K562 (cell line): ENCODE measurements at regions not wholly inside any gene's neighbourhood (a gene's known extent, or its start where the extent isn't known, plus 50 kb on each side); places are given as distances from the start of the nearest gene placed in this dataset.

ENCODE experiments used
- CBX3 ChIP-seq, 2 experiments: IDR thresholded peaks; 1 replicate in 1 of 2; 2 replicates in 1 of 2; pipeline ENCODE4 v1.6.1; 2012; ENCODE audit warnings: inconsistent platforms in 2 of 2, low read length in 2 of 2, borderline replicate concordance in 1 of 2, control low read depth in 1 of 2
- FOS ChIP-seq: IDR thresholded peaks from 3 replicates; pipeline ENCODE4 v1.6.1; 2011; ENCODE audit not compliant: insufficient read length; ENCODE audit errors: extremely low read depth
- FOSL1 ChIP-seq: fragments of 200-800 bp; sonication (Bioruptor generic); conservative IDR thresholded peaks from 2 replicates; pipeline ENCODE4 v1.6.1; 2016; ENCODE audit warnings: missing genetic modification characterization, missing compliant biosample characterization
- KAT7 ChIP-seq: sonication (generic); formaldehyde crosslinking; IDR thresholded peaks from 2 replicates; pipeline ENCODE4 v1.8.0; 2022; ENCODE audit warnings: missing genetic modification reagents, mild to moderate bottlenecking, borderline replicate concordance
- KLF13 ChIP-seq: fragments of 450-650 bp; IDR thresholded peaks from 2 replicates; pipeline ENCODE4 v1.6.1; 2016; ENCODE audit warnings: missing genetic modification characterization, low read depth, mild to moderate bottlenecking, missing compliant biosample characterization, moderate library complexity, borderline replicate concordance
- LARP7 ChIP-seq: fragments of 450-650 bp; IDR thresholded peaks from 2 replicates; pipeline ENCODE4 v1.6.1; 2016
- NFIC ChIP-seq: fragments of 450-650 bp; IDR thresholded peaks from 2 replicates; pipeline ENCODE4 v1.6.1; 2017; ENCODE audit warnings: mild to moderate bottlenecking, inconsistent platforms
- PTBP1 ChIP-seq: fragments of 200-400 bp; formaldehyde crosslinking; IDR thresholded peaks from 2 replicates; pipeline ENCODE4 v1.6.1; 2017; ENCODE audit warnings: low read depth, low read length
- RBM14 ChIP-seq: fragments of 200-400 bp; formaldehyde crosslinking; IDR thresholded peaks from 2 replicates; pipeline ENCODE4 v1.6.1; 2018; ENCODE audit warnings: low read depth, mild to moderate bottlenecking, low read length, moderate library complexity, borderline replicate concordance; ENCODE audit not compliant: insufficient read depth
- SPI1 ChIP-seq: IDR thresholded peaks from 2 replicates; pipeline ENCODE4 v1.6.1; 2011; ENCODE audit warnings: low read depth, low read length, control low read depth, borderline replicate concordance
- XRCC4 ChIP-seq: IDR thresholded peaks from one replicate; pipeline ENCODE4 v1.6.1; 2011; ENCODE audit not compliant: insufficient read depth, insufficient read length; ENCODE audit errors: extremely low read depth
- YBX1 ChIP-seq: fragments of 450-650 bp; IDR thresholded peaks from 2 replicates; pipeline ENCODE4 v1.7.1; 2016; ENCODE audit warnings: mild to moderate bottlenecking
- TF ChIP-seq, protein P1 (sequence below): fragments of 450-650 bp; IDR thresholded peaks from 2 replicates; pipeline ENCODE4 v1.6.1; 2017; ENCODE audit warnings: antibody characterized with exemption, mild to moderate bottlenecking
- TF ChIP-seq, protein P2 (sequence below): fragments of 250-450 bp; sonication (Bioruptor Pico); IDR thresholded peaks from 2 replicates; pipeline ENCODE4 v1.8.0; 2022; ENCODE audit warnings: moderate library complexity, mild to moderate bottlenecking, inconsistent platforms

DNA sequence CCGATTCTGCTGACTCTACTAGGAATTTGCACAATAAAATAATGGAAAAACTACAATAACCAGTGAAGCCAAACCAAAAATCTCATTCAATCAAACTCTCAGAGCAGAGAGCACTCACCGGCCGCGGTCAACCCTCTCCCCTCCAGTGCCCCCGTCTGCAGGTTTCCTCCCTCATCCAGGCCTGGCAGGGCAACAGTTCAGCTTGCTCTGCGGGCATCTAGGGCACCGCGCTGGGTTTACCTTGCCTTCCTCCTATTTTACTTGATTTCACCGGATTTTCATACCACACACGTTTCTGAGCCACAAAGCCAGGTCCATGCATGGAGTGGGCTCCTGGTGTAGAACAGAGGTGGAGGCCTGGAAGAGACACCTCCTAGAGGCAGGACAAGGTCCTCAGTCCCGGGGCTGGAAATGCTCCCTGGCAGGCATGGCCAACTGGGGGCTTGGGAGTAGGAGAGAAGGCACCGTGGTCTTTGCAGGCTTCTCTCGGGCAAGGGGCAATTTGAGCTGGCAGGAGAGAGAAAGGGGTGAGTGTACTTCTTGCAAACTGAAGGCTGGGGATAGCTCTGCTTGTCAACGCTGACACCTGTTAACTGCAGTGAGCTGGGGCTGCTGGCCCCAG, 938.4 kb downstream of the BRD1 start (continued):
- TF ChIP-seq, protein P1, sequence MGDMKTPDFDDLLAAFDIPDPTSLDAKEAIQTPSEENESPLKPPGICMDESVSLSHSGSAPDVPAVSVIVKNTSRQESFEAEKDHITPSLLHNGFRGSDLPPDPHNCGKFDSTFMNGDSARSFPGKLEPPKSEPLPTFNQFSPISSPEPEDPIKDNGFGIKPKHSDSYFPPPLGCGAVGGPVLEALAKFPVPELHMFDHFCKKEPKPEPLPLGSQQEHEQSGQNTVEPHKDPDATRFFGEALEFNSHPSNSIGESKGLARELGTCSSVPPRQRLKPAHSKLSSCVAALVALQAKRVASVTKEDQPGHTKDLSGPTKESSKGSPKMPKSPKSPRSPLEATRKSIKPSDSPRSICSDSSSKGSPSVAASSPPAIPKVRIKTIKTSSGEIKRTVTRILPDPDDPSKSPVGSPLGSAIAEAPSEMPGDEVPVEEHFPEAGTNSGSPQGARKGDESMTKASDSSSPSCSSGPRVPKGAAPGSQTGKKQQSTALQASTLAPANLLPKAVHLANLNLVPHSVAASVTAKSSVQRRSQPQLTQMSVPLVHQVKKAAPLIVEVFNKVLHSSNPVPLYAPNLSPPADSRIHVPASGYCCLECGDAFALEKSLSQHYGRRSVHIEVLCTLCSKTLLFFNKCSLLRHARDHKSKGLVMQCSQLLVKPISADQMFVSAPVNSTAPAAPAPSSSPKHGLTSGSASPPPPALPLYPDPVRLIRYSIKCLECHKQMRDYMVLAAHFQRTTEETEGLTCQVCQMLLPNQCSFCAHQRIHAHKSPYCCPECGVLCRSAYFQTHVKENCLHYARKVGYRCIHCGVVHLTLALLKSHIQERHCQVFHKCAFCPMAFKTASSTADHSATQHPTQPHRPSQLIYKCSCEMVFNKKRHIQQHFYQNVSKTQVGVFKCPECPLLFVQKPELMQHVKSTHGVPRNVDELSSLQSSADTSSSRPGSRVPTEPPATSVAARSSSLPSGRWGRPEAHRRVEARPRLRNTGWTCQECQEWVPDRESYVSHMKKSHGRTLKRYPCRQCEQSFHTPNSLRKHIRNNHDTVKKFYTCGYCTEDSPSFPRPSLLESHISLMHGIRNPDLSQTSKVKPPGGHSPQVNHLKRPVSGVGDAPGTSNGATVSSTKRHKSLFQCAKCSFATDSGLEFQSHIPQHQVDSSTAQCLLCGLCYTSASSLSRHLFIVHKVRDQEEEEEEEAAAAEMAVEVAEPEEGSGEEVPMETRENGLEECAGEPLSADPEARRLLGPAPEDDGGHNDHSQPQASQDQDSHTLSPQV: no peak
- no peak for TF ChIP-seq KLF13 (tag)
- no peak for TF ChIP-seq CBX3 (IDR thresholded peaks at IDR 0.05; ENCODE audit: borderline replicate concordance in 1 of 2, low read length in 2 of 2)
- no peak for TF ChIP-seq RBM14
- TF ChIP-seq FOS: no peak
- no peak for TF ChIP-seq XRCC4
- TF ChIP-seq FOSL1: no peak
- TF ChIP-seq YBX1: no peak
- TF ChIP-seq KAT7: no peak
- no peak for TF ChIP-seq PTBP1
- TF ChIP-seq SPI1: no peak
- TF ChIP-seq NFIC: no peak
- TF ChIP-seq LARP7: no peak
- TF ChIP-seq, protein P2, sequence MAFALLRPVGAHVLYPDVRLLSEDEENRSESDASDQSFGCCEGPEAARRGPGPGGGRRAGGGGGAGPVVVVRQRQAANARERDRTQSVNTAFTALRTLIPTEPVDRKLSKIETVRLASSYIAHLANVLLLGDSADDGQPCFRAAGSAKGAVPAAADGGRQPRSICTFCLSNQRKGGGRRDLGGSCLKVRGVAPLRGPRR: no peak
